D721Med (cell line): ENCODE measurements at regions not wholly inside any gene's neighbourhood (a gene's known extent, or its start where the extent isn't known, plus 50 kb on each side); places are given as distances from the start of the nearest gene placed in this dataset.

Experiments used
- DNase-seq: peaks from one replicate; pipeline ENCODE4 v3.0.0; 2011; ENCODE audit warnings: low spot score; ENCODE audit not compliant: insufficient read length
- FAIRE-seq: peaks from 2 replicates; lab custom pipeline; 2011; peaks lifted over from hg19 to GRCh38; lab: Jason Lieb, UNC
- CTCF ChIP-seq: IDR thresholded peaks from 2 replicates; pipeline ENCODE4 v1.5.1; 2012; ENCODE audit warnings: mild to moderate bottlenecking, control low read depth; ENCODE audit not compliant: insufficient read depth; ENCODE audit errors: missing control alignments

- FAIRE-seq = no peak
- TF ChIP-seq CTCF = no peak
Measured at GRCh38 chr9:90991953-90992352, 190.3 kb downstream of the SYK start.

DNA sequence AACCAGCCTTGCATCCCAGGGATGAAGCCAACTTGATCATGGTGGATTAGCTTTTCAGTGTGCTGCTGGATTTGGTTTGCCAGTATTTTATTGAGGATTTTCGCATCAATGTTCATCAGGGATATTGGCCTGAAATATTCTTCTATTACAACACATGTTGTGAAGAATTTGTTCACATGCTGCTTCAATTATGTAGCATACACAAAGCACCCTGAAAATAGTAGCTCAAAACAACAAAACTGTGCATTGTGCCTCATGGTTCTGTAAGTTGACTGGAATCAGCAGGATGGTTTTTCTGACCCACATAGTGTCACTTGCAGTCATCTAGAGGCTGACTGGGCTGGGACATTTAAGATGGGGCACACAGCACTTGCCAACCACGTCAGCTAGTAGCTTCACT lies 193.9 kb downstream of the SYK start:
- FAIRE-seq (no peak), DNase-seq (no peak)
- no peak for TF ChIP-seq CTCF

More at GRCh38 chr9:90991953-90992352, 190.3 kb downstream of the SYK start:
- DNase-seq = no peak

- no peak for TF ChIP-seq CTCF
- DNase-seq = no peak
- FAIRE-seq = no peak
Measured at GRCh38 chr9:90996154-90997065, 194.8 kb downstream of the SYK start.

- no peak for TF ChIP-seq CTCF
- DNase-seq (no peak), FAIRE-seq (no peak)
Measured at GRCh38 chr9:90998573-90998972, 197.0 kb downstream of the SYK start.

- FAIRE-seq (no peak), DNase-seq (no peak)
- TF ChIP-seq CTCF = no peak
Measured at GRCh38 chr9:90999425-91000397, 198.1 kb downstream of the SYK start.

DNA sequence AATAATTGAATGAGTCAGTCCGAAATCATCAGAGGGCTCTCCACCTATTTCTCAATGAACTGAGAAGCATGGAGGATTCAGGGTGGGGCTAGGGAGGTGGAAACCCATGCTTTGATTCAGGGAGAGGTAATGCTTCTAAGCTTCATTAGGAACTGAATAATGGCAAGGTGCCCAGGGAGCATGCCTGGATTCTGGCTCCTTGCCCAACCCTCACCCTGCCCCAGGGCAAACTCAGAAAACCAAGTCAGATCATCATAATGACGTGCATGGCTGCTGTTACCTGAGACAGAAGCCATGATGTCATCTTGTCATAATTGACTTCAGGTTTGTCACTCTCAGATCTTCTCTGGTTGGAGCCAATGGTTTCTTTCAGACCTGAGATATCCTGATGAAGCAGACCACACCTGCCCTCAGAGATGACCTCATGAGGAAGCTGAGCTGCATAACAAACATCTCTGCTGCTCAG lies 199.6 kb downstream of the SYK start:
- DNase-seq = no peak
- no peak for FAIRE-seq
- TF ChIP-seq CTCF = no peak
